Muscle layer of colon (tissue), 2 donors: ENCODE measurements at regions not wholly inside any gene's neighbourhood (a gene's known extent, or its start where the extent isn't known, plus 50 kb on each side); places are given as distances from the start of the nearest gene placed in this dataset.

Source experiments
- H3K27ac ChIP-seq: one replicate; pipeline ENCODE4 v1.7.0; 2013; ENCODE audit warnings: low read depth, mild to moderate bottlenecking, low read length, moderate library complexity
- H3K27me3 ChIP-seq, 2 donors: one replicate each; pipeline ENCODE4 v1.7.0; 2013; ENCODE audit warnings: low read length in 2 of 2, mild to moderate bottlenecking in 2 of 2; ENCODE audit not compliant: insufficient read depth in 2 of 2, control insufficient read depth in 1 of 2
- H3K36me3 ChIP-seq: one replicate; pipeline ENCODE4 v1.7.0; 2013; ENCODE audit warnings: mild to moderate bottlenecking, low read length; ENCODE audit not compliant: insufficient read depth
- H3K4me1 ChIP-seq: one replicate; pipeline ENCODE4 v1.7.0; 2013; ENCODE audit warnings: mild to moderate bottlenecking, low read length; ENCODE audit not compliant: insufficient read depth
- H3K4me3 ChIP-seq, 2 donors: one replicate each; pipeline ENCODE4 v1.7.0; 2013; ENCODE audit warnings: low read length in 2 of 2, low read depth in 1 of 2, mild to moderate bottlenecking in 1 of 2, moderate library complexity in 1 of 2
- H3K9ac ChIP-seq: one replicate; pipeline ENCODE4 v1.7.0; 2013; ENCODE audit warnings: low read length
- H3K9me3 ChIP-seq: one replicate; pipeline ENCODE4 v1.7.0; 2013; ENCODE audit warnings: mild to moderate bottlenecking, low read length
- donor health status: abdominal sarcoma.
- donor health status: Adenocarcinoma of cecum.

DNA sequence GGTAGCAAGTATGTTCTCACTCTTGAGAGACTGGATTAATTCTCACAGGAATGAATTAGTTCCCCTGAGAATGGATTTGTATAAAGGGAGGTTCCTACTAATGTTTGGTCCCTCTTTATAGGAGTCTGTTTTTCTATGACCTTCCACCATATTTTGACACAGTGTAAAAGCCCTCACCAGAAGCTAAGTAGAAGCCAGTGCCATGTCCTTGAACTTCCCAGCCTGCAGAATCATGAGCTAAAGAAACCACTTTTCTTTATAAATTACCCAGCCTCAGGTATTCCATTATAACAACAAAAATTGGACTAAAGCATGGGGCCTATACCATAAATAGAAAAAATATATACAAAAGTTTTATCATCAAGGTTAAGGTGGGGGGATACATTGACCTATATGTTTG lies 227.9 kb upstream of the DTNA start:
- H3K4me3 ChIP-seq: no peak overlapping the region
- H3K9ac ChIP-seq: no peak overlapping the region
- no peak overlapping the region for H3K27ac ChIP-seq
- H3K36me3 ChIP-seq: no peaks in the 10 kb centered on the region
- H3K4me1 ChIP-seq: no peaks in the 10 kb centered on the region
- no peaks in the 10 kb centered on the region for H3K27me3 ChIP-seq
- H3K9me3 ChIP-seq: no peaks in the 10 kb centered on the region

DNA sequence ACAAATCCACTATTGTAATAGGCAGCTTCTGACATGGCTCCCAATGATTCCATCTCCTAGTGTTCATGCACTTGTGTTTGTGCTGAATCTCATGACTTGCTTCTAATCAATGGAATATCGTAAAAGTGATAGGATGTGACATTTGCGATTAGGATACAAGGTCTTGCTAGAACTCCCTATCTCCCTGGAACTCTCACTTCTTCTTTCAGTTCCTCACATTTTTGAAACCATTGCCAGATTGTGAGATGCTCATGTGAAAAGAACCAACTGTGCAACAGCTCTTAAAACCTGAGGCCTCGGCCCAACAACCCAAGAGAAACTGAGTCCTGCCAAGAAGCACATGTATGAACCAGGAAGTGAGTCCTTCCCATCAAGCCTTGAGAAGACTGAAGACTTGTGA lies 226.9 kb upstream of the DTNA start:
- Histone ChIP-seq H3K36me3 (no peaks in the 10 kb centered on the region), H3K4me1 (no peaks in the 10 kb centered on the region), H3K9ac (no peak overlapping the region), H3K4me3 (no peak overlapping the region), H3K9me3 (no peaks in the 10 kb centered on the region), H3K27ac (no peak overlapping the region), H3K27me3 (no peaks in the 10 kb centered on the region)

DNA sequence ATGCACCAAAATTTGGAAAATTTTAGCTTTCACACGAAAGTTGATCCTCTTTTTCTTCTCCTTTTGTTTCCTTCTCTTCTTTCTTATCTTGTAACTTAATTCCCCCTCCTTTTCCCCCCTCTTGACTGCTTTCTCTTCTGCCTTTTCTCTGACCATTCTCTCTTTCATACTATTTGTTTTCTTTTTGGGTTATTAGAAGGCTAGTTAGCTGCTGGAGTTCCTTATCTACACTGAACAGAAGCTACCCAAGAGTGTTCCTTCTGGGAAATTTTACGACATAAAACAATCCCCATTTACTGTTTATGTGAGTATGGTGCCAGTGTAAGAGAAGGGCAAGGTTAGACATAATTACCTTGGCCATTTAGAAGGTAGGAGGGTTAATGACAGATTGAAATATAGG lies 218.4 kb upstream of the DTNA start:
- Histone ChIP-seq H3K4me1 (no peaks in the 10 kb centered on the region), H3K9me3 (no peaks in the 10 kb centered on the region), H3K9ac (no peak overlapping the region), H3K4me3 (no peak overlapping the region), H3K27ac (no peak overlapping the region), H3K27me3 (no peaks in the 10 kb centered on the region), H3K36me3 (no peaks in the 10 kb centered on the region)

DNA sequence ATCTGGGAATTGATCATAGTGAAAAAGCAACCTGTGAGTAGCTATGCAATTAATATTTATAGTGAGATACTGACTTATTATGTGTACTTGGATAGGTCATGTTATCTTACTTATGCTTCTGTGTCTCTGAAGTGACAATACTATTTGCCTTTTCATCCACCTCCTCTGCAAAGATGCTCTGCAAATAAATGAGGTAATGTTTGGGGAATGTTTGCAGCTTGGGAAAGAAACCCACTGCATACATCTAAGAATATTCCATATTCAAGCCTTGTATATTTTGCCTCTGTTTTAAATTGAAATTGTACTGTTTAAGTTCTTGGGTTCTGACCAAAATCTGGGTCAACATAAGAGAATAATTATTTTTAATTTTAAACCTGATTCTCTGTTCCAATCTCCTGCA lies 217.4 kb upstream of the DTNA start:
- H3K27me3 ChIP-seq: no peaks in the 10 kb centered on the region
- H3K4me1 ChIP-seq: no peaks in the 10 kb centered on the region
- H3K4me3 ChIP-seq: peak overlapping the region; percentile 68
- no peaks in the 10 kb centered on the region for H3K36me3 ChIP-seq
- H3K9me3 ChIP-seq: no peaks in the 10 kb centered on the region
- H3K9ac ChIP-seq: no peak overlapping the region
- no peak overlapping the region for H3K27ac ChIP-seq

DNA sequence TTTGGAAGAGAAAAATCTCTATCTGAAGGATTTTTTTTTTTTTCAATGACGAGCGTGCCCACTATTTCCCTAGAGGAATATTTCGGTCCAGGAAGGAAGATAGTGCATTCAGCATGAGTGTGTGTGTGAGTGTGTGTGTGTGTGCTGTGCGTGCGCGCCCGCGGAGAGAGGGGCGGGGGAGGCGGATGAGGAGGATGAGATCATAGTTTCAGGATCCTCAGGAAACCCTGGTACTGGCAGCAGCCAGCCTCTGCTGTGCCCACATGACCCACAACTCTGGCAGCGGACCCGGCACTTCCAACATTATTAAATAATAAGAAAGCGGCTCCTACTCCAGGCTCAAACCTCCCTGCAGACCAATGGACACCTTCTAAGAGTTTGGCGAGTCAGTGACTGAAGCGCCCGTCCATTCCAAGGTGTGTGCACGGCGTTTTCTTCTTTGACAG lies 217.0 kb upstream of the DTNA start:
- H3K27me3 ChIP-seq: no peaks in the 10 kb centered on the region
- no peaks in the 10 kb centered on the region for H3K9me3 ChIP-seq
- H3K27ac ChIP-seq: peak overlapping the region; percentile 68
- peak overlapping the region; percentile 68 for H3K4me3 ChIP-seq
- no peaks in the 10 kb centered on the region for H3K36me3 ChIP-seq
- H3K4me1 ChIP-seq: no peaks in the 10 kb centered on the region
- no peak overlapping the region for H3K9ac ChIP-seq

DNA sequence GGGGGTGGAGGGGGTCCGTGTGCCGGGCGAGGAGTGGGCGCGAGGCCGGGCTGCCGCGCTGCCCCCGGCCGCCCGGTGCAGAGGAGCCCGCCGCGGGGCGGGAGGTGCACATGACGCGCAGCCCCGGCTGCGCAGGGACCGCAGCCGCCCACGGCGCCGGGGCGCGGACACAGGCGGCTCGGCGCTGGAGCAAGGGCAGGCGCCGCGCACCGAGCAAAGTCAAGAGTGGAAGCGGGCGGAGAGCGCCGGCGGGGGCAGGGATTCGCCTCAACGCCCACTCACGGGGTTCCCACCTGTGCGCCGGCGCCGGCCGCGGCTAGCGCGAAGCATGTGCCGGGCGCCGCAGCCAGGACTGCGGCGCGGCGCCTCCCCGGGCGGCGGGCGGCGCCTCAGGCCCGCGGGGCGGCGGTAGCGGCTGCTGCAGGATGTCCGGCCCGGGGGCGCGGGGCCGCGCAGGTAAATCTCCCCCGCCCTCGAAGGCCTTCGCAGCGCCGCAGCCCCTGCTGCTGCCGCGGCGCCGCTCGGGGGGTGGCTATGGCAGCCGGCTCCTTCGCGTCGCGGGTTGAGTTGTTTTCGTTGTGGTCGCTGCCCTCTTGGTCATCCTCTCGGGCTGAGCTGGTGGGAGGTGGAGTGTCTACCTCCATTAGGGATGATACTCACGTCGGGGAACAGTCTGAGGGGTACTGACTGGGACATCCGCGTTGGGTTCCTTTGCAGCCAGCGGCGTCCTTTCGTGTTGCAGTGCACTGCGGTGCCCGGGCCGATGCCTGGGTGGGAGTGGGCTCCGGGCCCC lies 216.3 kb upstream of the DTNA start:
- Histone ChIP-seq H3K9me3 (no peaks in the 10 kb centered on the region), H3K27ac (peak overlapping the region; percentile 68), H3K27me3 (no peaks in the 10 kb centered on the region), H3K4me3 (peak overlapping the region; percentile 68), H3K36me3 (no peaks in the 10 kb centered on the region), H3K4me1 (no peaks in the 10 kb centered on the region), H3K9ac (no peak overlapping the region)

DNA sequence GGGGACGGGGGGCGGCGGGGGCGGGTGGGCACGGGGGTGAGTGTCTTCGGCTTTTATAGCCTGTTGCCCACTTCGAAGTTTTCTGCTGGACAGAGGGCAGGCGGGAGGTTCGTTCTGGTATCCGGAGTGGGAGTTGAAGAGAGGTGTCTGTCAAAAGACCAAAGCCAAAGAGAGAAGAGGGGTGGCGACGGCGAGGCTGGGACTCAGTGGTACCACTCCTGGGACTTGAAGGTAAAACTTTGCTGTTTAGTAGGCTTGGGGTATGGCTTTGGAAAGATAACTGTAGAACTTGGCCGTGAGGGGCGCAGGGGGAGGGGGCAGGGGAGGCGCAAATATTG lies 215.8 kb upstream of the DTNA start:
- Histone ChIP-seq H3K27me3 (no peaks in the 10 kb centered on the region), H3K4me3 (no peak overlapping the region), H3K4me1 (no peaks in the 10 kb centered on the region), H3K27ac (no peak overlapping the region), H3K36me3 (no peaks in the 10 kb centered on the region), H3K9me3 (no peaks in the 10 kb centered on the region), H3K9ac (no peak overlapping the region)

DNA sequence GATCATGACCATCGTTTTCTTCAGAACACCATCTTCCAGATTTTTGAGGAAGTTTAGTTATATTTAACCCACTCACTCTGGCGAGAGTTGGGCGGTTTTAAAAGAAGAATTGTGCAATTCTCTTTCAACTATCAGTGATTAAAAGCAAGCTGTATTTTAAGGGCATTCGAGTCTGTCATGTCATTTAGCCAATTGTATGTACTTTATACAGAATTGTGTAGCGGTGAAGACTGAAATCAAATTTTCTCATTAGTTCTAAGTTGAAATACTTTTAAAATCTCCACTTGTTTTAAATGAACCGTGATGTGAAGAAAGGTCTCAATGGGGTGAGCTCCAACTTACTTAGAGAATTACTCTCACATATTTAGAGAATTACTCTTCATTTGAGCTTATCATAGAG lies 214.6 kb upstream of the DTNA start:
- H3K9ac ChIP-seq: no peak overlapping the region
- H3K27me3 ChIP-seq: no peaks in the 10 kb centered on the region
- H3K9me3 ChIP-seq: no peaks in the 10 kb centered on the region
- no peaks in the 10 kb centered on the region for H3K4me1 ChIP-seq
- no peak overlapping the region for H3K27ac ChIP-seq
- H3K4me3 ChIP-seq: no peak overlapping the region
- no peaks in the 10 kb centered on the region for H3K36me3 ChIP-seq

DNA sequence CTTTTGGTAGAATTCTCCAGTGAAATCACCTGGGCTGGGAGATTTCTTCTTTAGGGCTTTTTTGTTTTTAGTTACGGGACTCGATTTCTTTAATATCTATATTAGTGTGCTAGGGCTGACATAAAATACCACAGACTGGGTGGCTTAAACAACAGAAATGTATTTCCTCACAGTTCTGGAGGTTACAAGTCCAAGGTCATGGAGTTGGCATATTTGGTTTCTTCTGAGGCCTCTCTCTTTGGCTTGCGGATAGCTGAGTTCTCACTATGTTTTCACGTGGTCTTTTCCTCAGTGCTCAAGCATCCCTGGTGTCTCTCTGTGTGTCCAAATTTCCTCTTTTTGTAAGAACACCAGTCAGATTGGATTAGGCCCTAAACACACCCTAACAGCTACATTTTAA lies 208.5 kb upstream of the DTNA start:
- Histone ChIP-seq H3K36me3 (no peaks in the 10 kb centered on the region), H3K9me3 (no peaks in the 10 kb centered on the region), H3K27me3 (no peaks in the 10 kb centered on the region), H3K9ac (no peak overlapping the region), H3K4me3 (no peak overlapping the region), H3K4me1 (no peaks in the 10 kb centered on the region), H3K27ac (no peak overlapping the region)

DNA sequence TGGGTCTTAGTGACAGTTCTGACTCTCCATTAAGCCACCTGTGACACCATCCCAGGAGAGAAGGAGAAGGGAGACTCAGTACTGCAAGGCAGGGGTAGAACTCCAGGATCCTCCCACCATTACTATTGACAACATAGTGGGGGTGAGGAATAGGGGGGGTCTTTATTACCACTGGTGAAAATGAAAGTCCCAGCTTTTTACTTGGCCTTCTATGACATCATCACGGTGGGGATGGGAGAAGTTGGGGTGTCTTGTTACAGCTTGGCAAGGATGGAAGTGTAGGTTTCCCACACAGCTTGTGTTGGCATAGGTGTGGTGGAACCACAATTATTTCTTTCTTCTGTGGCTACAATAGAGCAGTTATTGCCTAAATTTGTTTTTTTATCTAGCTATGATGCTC lies 203.9 kb upstream of the DTNA start:
- no peak overlapping the region for H3K9ac ChIP-seq
- H3K27me3 ChIP-seq: no peaks in the 10 kb centered on the region
- no peaks in the 10 kb centered on the region for H3K36me3 ChIP-seq
- no peak overlapping the region for H3K27ac ChIP-seq
- no peaks in the 10 kb centered on the region for H3K4me1 ChIP-seq
- H3K4me3 ChIP-seq: no peak overlapping the region
- no peaks in the 10 kb centered on the region for H3K9me3 ChIP-seq

DNA sequence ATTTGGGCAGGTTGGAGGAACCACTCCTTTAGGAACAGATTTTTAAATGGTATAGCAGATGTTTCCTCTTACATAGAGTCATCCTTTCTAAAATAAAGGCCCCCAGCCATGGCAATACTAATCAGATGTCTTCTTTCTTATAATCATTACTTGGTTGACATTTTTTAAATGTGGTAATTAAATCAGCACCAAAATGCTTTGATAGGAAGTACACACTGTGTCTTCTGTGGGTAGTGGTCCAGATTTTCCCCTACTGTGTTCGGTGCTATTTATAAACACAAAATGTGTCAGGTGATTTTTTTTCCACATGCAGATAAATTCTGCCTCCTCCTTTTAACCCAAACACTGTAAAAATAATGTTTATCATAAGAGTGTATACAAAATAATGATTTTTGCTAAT lies 200.9 kb upstream of the DTNA start:
- Histone ChIP-seq H3K9ac (no peak overlapping the region), H3K27ac (no peak overlapping the region), H3K27me3 (no peaks in the 10 kb centered on the region), H3K4me3 (no peak overlapping the region), H3K36me3 (no peaks in the 10 kb centered on the region), H3K9me3 (no peaks in the 10 kb centered on the region), H3K4me1 (no peaks in the 10 kb centered on the region)

DNA sequence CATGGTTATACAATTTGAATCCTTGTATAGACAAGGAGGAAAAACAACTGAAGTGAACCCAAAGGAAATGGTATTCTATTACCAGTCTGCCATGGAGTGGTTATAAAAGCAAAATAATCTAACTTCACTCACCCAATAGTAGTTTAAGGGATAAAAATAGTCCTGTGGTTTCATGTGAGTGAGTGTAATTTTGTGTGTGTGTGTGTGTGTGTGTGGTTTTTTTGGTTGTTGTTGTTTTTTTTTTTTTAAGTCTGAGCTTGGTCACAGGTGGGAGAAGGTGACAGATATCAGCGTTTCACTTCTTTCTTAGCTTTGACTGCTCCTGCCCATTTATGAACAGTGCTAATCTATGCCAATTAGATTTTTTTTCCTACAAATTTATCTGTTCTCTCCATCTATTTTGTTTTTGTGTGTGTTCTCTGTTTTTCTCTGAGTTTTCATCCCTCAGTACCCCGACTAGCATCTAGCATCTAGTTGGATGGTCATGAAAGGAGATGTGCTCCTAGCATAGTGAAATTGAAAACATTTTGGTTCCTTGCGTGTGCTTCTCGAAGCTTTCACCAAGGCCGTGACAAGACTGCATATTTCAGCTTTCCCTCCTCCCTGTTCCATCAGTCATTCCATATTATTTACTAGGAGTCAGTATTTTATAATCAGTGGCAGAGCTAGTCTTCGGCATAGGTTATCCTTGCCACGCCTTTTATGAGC lies 200.1 kb upstream of the DTNA start:
- no peaks in the 10 kb centered on the region for H3K9me3 ChIP-seq
- no peaks in the 10 kb centered on the region for H3K36me3 ChIP-seq
- no peaks in the 10 kb centered on the region for H3K27me3 ChIP-seq
- no peaks in the 10 kb centered on the region for H3K4me1 ChIP-seq
- H3K27ac ChIP-seq: no peak overlapping the region
- H3K4me3 ChIP-seq: no peak overlapping the region
- H3K9ac ChIP-seq: no peak overlapping the region
